IMR-90 (cell line): ENCODE measurements at regions not wholly inside any gene's neighbourhood (a gene's known extent, or its start where the extent isn't known, plus 50 kb on each side); places are given as distances from the start of the nearest gene placed in this dataset.

Source experiments
- ATAC-seq: fragments of 200-7000 bp; cut with Tn5 transposase; 2 replicates; pipeline ENCODE4 v1.9.1; 2020; ENCODE audit warnings: low read depth, mild to moderate bottlenecking, moderate library complexity
- BruUV-seq: library from RNA; stranded (reverse); fragments of 400-500 nt; replicated peaks from 2 replicates; lab custom pipeline; 2021; lab: Mats Ljungman, UMichigan
- CTCF ChIA-PET: fragments of 300-600 bp; formaldehyde crosslinking; extraction: SDS; loops from one replicate; lab custom pipeline; 2021; ENCODE audit warnings: antibody characterized with exemption; lab: Yijun Ruan, JAX
- POLR2A ChIA-PET: fragments of 300-600 bp; sonication (Branson Sonifier 250); formaldehyde crosslinking; loops from one replicate; lab custom pipeline; 2022; ENCODE audit warnings: antibody characterized with exemption; ENCODE audit not compliant: unreplicated experiment; lab: Charles Lee
- DNase-seq: peaks from one replicate; pipeline ENCODE4 v3.0.0; 2013
- H2AFZ ChIP-seq: replicated peaks from 2 replicates; pipeline ENCODE3; 2013; ENCODE audit warnings: low read length, mild to moderate bottlenecking; ENCODE audit not compliant: poor library complexity
- H2AK5ac ChIP-seq: 2 replicates; pipeline ENCODE4 v1.6.1; 2013; ENCODE audit warnings: low read depth, low read length, inconsistent platforms
- H2AK9ac ChIP-seq: replicated peaks from 2 replicates; pipeline ENCODE3; 2013; ENCODE audit warnings: mild to moderate bottlenecking, low read depth, low read length, moderate library complexity; ENCODE audit not compliant: poor library complexity
- H2BK120ac ChIP-seq: 2 replicates; pipeline ENCODE4 v1.6.1; 2013; ENCODE audit warnings: low read depth, low read length, inconsistent platforms
- H2BK15ac ChIP-seq: 3 replicates; pipeline ENCODE4 v1.6.1; 2013; ENCODE audit warnings: low read depth, low read length, inconsistent platforms
- H2BK20ac ChIP-seq: 2 replicates; pipeline ENCODE4 v1.6.1; 2013; ENCODE audit warnings: low read depth, mild to moderate bottlenecking, inconsistent platforms, low read length, moderate library complexity
- H2BK5ac ChIP-seq: 2 replicates; pipeline ENCODE4 v1.6.1; 2013; ENCODE audit warnings: mild to moderate bottlenecking, low read depth, low read length, inconsistent platforms; ENCODE audit not compliant: poor library complexity, severe bottlenecking
- H3K14ac ChIP-seq: replicated peaks from 2 replicates; pipeline ENCODE4 v1.6.1; 2013; ENCODE audit warnings: low read depth, low read length, inconsistent platforms
- H3K18ac ChIP-seq: 2 replicates; pipeline ENCODE4 v1.6.1; 2013; ENCODE audit warnings: low read depth, low read length, control low read depth
- H3K23ac ChIP-seq: 2 replicates; pipeline ENCODE4 v1.6.1; 2013; ENCODE audit warnings: low read depth, low read length, inconsistent platforms
- H3K27ac ChIP-seq: 2 replicates; pipeline ENCODE4 v1.5.1; 2013; ENCODE audit warnings: mild to moderate bottlenecking, control low read depth, low read length; ENCODE audit not compliant: insufficient read depth
- H3K27me3 ChIP-seq: 2 replicates; pipeline ENCODE4 v1.6.1; 2013; ENCODE audit warnings: low read length; ENCODE audit not compliant: control insufficient read depth, insufficient read depth
- H3K36me3 ChIP-seq: 2 replicates; pipeline ENCODE4 v1.6.1; 2013; ENCODE audit warnings: low read length, mixed read lengths; ENCODE audit not compliant: control insufficient read depth, insufficient read depth
- H3K4ac ChIP-seq: 2 replicates; pipeline ENCODE4 v1.6.1; 2013; ENCODE audit warnings: low read depth, low read length, inconsistent platforms
- H3K4me1 ChIP-seq: 2 replicates; pipeline ENCODE4 v1.6.1; 2013; ENCODE audit warnings: low read length, mixed read lengths; ENCODE audit not compliant: control insufficient read depth, insufficient read depth
- H3K4me2 ChIP-seq: 2 replicates; pipeline ENCODE4 v1.6.1; 2013; ENCODE audit warnings: low read depth, mild to moderate bottlenecking, control low read depth, low read length, moderate library complexity
- H3K4me3 ChIP-seq: 2 replicates; pipeline ENCODE4 v1.5.1; 2013; ENCODE audit warnings: low read depth, mild to moderate bottlenecking, control low read depth, low read length, moderate library complexity; ENCODE audit not compliant: insufficient read depth
- H3K56ac ChIP-seq: 2 replicates; pipeline ENCODE4 v1.6.1; 2013; ENCODE audit warnings: low read length, inconsistent platforms; ENCODE audit not compliant: insufficient read depth; ENCODE audit errors: extremely low read depth
- H3K79me1 ChIP-seq, 2 experiments: 2 replicates each; pipeline ENCODE4 v1.6.1; 2013; ENCODE audit warnings: low read length in 2 of 2, inconsistent platforms in 1 of 2, low read depth in 1 of 2
- H3K9ac ChIP-seq: 2 replicates; pipeline ENCODE4 v1.6.1; 2013; ENCODE audit warnings: low read depth, low read length, control low read depth
- H3K9me1 ChIP-seq: 2 replicates; pipeline ENCODE4 v1.6.1; 2013; ENCODE audit warnings: low read length, inconsistent platforms; ENCODE audit not compliant: insufficient read depth
- H3K9me3 ChIP-seq: 2 replicates; pipeline ENCODE4 v1.6.1; 2013; ENCODE audit warnings: low read length; ENCODE audit not compliant: control insufficient read depth, insufficient read depth
- H4K20me1 ChIP-seq: 2 replicates; pipeline ENCODE4 v1.6.1; 2013; ENCODE audit warnings: low read length, inconsistent platforms; ENCODE audit not compliant: insufficient read depth
- H4K5ac ChIP-seq: 2 replicates; pipeline ENCODE4 v1.6.1; 2013; ENCODE audit warnings: mild to moderate bottlenecking, low read depth, low read length, control low read depth
- H4K8ac ChIP-seq, 2 experiments: 2 replicates each; pipeline ENCODE4 v1.6.1; 2013; ENCODE audit warnings: low read depth in 2 of 2, low read length in 2 of 2, control low read depth in 1 of 2, inconsistent platforms in 1 of 2
- H4K91ac ChIP-seq: 2 replicates; pipeline ENCODE4 v1.6.1; 2013; ENCODE audit warnings: low read depth, low read length, inconsistent platforms; ENCODE audit not compliant: insufficient read depth
- CHD1 ChIP-seq: IDR thresholded peaks from 2 replicates; pipeline ENCODE4 v1.6.1; 2012; ENCODE audit warnings: low read depth, low read length, improper control_type of control experiment
- ELK1 ChIP-seq: fragments of 150-350 bp; IDR thresholded peaks from 2 replicates; pipeline ENCODE4 v1.6.1; 2016; ENCODE audit warnings: low read depth, mild to moderate bottlenecking, low read length, moderate library complexity, borderline replicate concordance
- MAFK ChIP-seq: IDR thresholded peaks from 2 replicates; pipeline ENCODE4 v1.6.1; 2012; ENCODE audit warnings: low read depth, low read length, improper control_type of control experiment
- MXI1 ChIP-seq: IDR thresholded peaks from 2 replicates; pipeline ENCODE4 v1.6.1; 2012; ENCODE audit warnings: low read depth, mild to moderate bottlenecking, low read length, moderate library complexity, borderline replicate concordance
- NFE2L2 ChIP-seq: fragments of 150-350 bp; IDR thresholded peaks from 2 replicates; pipeline ENCODE4 v1.6.1; 2016; ENCODE audit warnings: low read depth, mild to moderate bottlenecking, low read length
- POLR2A ChIP-seq: IDR thresholded peaks from 2 replicates; pipeline ENCODE4 v1.6.1; 2012; ENCODE audit warnings: mild to moderate bottlenecking, low read depth, low read length
- SMC3 ChIP-seq: fragments of 150-350 bp; IDR thresholded peaks from 2 replicates; pipeline ENCODE4 v1.6.1; 2016; ENCODE audit warnings: low read depth, mild to moderate bottlenecking, antibody characterized with exemption, low read length, moderate library complexity
- WGBS, 2 experiments: methylation state at CpG; one replicate each; pipeline versions ENCODE4 v1.1.5 to v1.1.7; 2013; ENCODE audit warnings: missing lambda C conversion rate in 2 of 2; ENCODE audit not compliant: insufficient read length in 1 of 2; ENCODE audit errors: extremely low coverage in 2 of 2; 5-methylcytosine and 5-hydroxymethylcytosine counted together
- dilution Hi-C: fragments of 300-500 bp; cut with HindIII; formaldehyde crosslinking; loops from one replicate; pipeline ENCODE4 v1.14.3; 2018; ENCODE audit warnings: low sequenced_read_pairs; ENCODE audit not compliant: unreplicated experiment
- in situ Hi-C: fragments of 300-500 bp; cut with MboI; formaldehyde crosslinking; loops from 3 replicates; pipeline ENCODE4 v1.14.3; 2019; ENCODE audit warnings: low sequenced_read_pairs, inconsistent platforms, mixed read lengths
- intact Hi-C: fragments of 100-400 bp; cut with micrococcal nuclease; formaldehyde crosslinking; loops from 2 replicates; pipeline ENCODE4 v1.10.0; 2022

GRCh38 chr3:10737785-10738184, 78.2 kb upstream of the SLC6A11 start:
- TF ChIP-seq MXI1 (no peak), CHD1 (no peak), ELK1 (no peak), MAFK (peak; percentile 36), SMC3 (no peak), NFE2L2 (no peak), POLR2A (no peak)
- peaks cover 3% of the 10 kb centered on the region for H3K27me3 ChIP-seq
- no peak overlapping the region for H2BK120ac ChIP-seq
- H4K8ac ChIP-seq = no peak overlapping the region
- H3K14ac ChIP-seq = no peak overlapping the region
- no peaks in the 10 kb centered on the region for H3K9me1 ChIP-seq
- no peak overlapping the region for H4K91ac ChIP-seq
- no peaks in the 10 kb centered on the region for H3K36me3 ChIP-seq
- no peak overlapping the region for H4K5ac ChIP-seq
- H2BK15ac ChIP-seq = no peak overlapping the region
- H3K9ac ChIP-seq = no peak overlapping the region
- ChIA-PET CTCF (interaction anchor here (0.8 to 2.1 kb wide), 6 partner anchors 9 to 418 kb away, joined by 3 to 9 read pairs (median 6); partner anchors contain the start of gene SEC13), POLR2A (no interaction called here)
- H3K9me3 ChIP-seq = no peaks in the 10 kb centered on the region; the same call in 1 of the 2 replicates
- no CpG with 5 or more reads among the region's 7 CpGs for WGBS, 2 experiments
- no peak overlapping the region for H3K56ac ChIP-seq
- in situ Hi-C loops (loop anchor here (5.0 kb wide), 2 partner anchors 315 to 395 kb away; no protein-coding TSS in a partner anchor), dilution Hi-C loops (no loop called here), intact Hi-C loops (no loop called here)
- H3K4me3 ChIP-seq = no peak overlapping the region
- H3K23ac ChIP-seq = no peak overlapping the region
- no peak overlapping the region for H2BK20ac ChIP-seq
- no peaks in the 10 kb centered on the region for H3K4me1 ChIP-seq
- no peak overlapping the region for H3K27ac ChIP-seq
- no peak overlapping the region for H3K4me2 ChIP-seq
- H2AFZ ChIP-seq = no peak overlapping the region
- H3K79me1 ChIP-seq = no peaks in the 10 kb centered on the region
- ATAC-seq (no peak), DNase-seq (no peak)
- H3K4ac ChIP-seq = no peak overlapping the region
- no peak overlapping the region for H2BK5ac ChIP-seq
- H2AK9ac ChIP-seq = no peak overlapping the region
- no peaks in the 10 kb centered on the region for H4K20me1 ChIP-seq
- H3K18ac ChIP-seq = no peak overlapping the region
- H2AK5ac ChIP-seq = no peak overlapping the region
- no TSS peak for BruUV-seq
